ENCODE measurements at regions not wholly inside any gene's neighbourhood (a gene's known extent, or its start where the extent isn't known, plus 50 kb on each side); places are given as distances from the start of the nearest gene placed in this dataset.
A peak's percentile ranks its signal among the peaks of the same experiment; 100 is the strongest.

GRCh38 chr16:85552980-85553435, 60.1 kb upstream of the GSE1 start:
- Histone ChIP-seq H3K4me1 (ENCODE audit: insufficient read depth, low read length) (no peaks in the 10 kb centered on the region), H4K5ac (ENCODE audit: insufficient read length, low read depth, low read length) (no peak overlapping the region), H3K23ac (ENCODE audit: insufficient read length, low read depth, low read length) (no peak overlapping the region), H3T11ph (ENCODE audit: low read length) (no peak overlapping the region), H3K27ac (ENCODE audit: insufficient read length, low read depth, low read length) (no peak overlapping the region), H2BK120ac (ENCODE audit: low read depth, low read length, poor library complexity, severe bottlenecking) (no peak overlapping the region), H3K4me2 (ENCODE audit: insufficient read depth, insufficient read length, low read length) (peak overlapping the region; percentile 78), H2BK12ac (ENCODE audit: insufficient read length, low read depth, low read length) (no peak overlapping the region), H4K91ac (ENCODE audit: insufficient read length, low read depth, low read length) (no peak overlapping the region), H3K9ac (ENCODE audit: extremely low read depth, insufficient read length, low read length) (no peak overlapping the region), H3K79me1 (ENCODE audit: insufficient read depth, low read depth, low read length, poor library complexity, severe bottlenecking) (no peaks in the 10 kb centered on the region), H3K27me3 (ENCODE audit: insufficient read depth, low read length) (no peaks in the 10 kb centered on the region), H3K79me2 (ENCODE audit: insufficient read depth, low read length) (no peaks in the 10 kb centered on the region), H2BK5ac (ENCODE audit: insufficient read length, low read length) (no peak overlapping the region), H3K56ac (ENCODE audit: insufficient read length, low read depth, low read length) (no peak overlapping the region), H3K9me3 (ENCODE audit: control insufficient read depth, low read depth, low read length) (no peaks in the 10 kb centered on the region), H3K18ac (ENCODE audit: insufficient read length, low read depth, low read length) (no peak overlapping the region), H3K4ac (ENCODE audit: low read depth, low read length) (no peak overlapping the region), H2AFZ (ENCODE audit: low read length) (no peak overlapping the region), H3K23me2 (ENCODE audit: insufficient read length, low read depth, low read length, poor library complexity, severe bottlenecking) (peaks cover 39% of the 10 kb centered on the region), H4K20me1 (ENCODE audit: control insufficient read depth, insufficient read depth, insufficient read length) (no peaks in the 10 kb centered on the region), H2BK15ac (ENCODE audit: low read depth, low read length) (no peak overlapping the region), H3K14ac (ENCODE audit: insufficient read depth, low read length) (no peak overlapping the region), H2AK5ac (ENCODE audit: insufficient read length, low read length) (no peak overlapping the region), H2BK20ac (ENCODE audit: low read depth, low read length, poor library complexity, severe bottlenecking) (no peak overlapping the region), H4K8ac (replicated peaks; ENCODE audit: insufficient read length, low read depth, low read length) (no peak overlapping the region)
- Mint-ChIP-seq H3K4me3 (peak overlapping the region; percentile 60 to 82), H3K27ac (no peak overlapping the region), H3K27me3 (ENCODE audit: low read depth) (peaks cover 8% of the 10 kb centered on the region), H3K9me3 (peaks cover 0 to 3% of the 10 kb centered on the region in 2 experiments; a peak in 1 of 5 replicates), H3K4me1 (peaks cover 31 to 42% of the 10 kb centered on the region in 2 experiments), H3K36me3 (ENCODE audit: insufficient read depth in 1 of 3, low read depth in 3 of 3) (no peaks in the 10 kb centered on the region; a peak in 1 of 7 replicates)
- WGBS (ENCODE audit: extremely low coverage, insufficient read length, low lambda C conversion rate): no CpG with 5 or more reads among the region's 43 CpGs
- no peak for DNase-seq
- no peak for TF ChIP-seq CTCF (conservative IDR thresholded peaks at IDR 0.05)

All from H9 (cell line).